ENCODE measurements at regions not wholly inside any gene's neighbourhood (a gene's known extent, or its start where the extent isn't known, plus 50 kb on each side); places are given as distances from the start of the nearest gene placed in this dataset.

DNA sequence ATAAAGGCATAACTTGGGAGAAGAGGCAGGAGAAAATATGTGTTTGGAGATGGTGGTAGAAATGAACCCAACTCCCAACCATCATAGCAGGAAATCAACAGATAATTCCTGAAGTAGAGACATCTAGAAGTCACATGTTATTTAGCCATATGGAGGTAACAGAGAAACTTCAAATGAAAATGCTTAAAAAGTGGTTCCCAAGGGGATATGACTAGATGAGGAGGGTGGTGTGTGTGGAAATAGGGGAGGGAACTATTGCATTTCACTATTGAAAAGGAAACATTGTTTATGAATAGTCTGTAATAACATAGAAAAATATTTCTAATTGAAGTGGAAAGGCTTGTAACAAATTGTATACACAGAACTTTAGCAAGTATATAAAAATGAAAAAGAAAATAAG lies 412.0 kb downstream of the SHISA9 start:
- TF ChIP-seq, protein P1, sequence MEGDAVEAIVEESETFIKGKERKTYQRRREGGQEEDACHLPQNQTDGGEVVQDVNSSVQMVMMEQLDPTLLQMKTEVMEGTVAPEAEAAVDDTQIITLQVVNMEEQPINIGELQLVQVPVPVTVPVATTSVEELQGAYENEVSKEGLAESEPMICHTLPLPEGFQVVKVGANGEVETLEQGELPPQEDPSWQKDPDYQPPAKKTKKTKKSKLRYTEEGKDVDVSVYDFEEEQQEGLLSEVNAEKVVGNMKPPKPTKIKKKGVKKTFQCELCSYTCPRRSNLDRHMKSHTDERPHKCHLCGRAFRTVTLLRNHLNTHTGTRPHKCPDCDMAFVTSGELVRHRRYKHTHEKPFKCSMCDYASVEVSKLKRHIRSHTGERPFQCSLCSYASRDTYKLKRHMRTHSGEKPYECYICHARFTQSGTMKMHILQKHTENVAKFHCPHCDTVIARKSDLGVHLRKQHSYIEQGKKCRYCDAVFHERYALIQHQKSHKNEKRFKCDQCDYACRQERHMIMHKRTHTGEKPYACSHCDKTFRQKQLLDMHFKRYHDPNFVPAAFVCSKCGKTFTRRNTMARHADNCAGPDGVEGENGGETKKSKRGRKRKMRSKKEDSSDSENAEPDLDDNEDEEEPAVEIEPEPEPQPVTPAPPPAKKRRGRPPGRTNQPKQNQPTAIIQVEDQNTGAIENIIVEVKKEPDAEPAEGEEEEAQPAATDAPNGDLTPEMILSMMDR (IDR thresholded peaks at IDR 0.05; ENCODE audit: low read length), result no peak
- no peak for TF ChIP-seq EZH2 (IDR thresholded peaks at IDR 0.05; ENCODE audit: borderline replicate concordance, low read length)
